Transverse colon (tissue), 4 donors: ENCODE measurements at regions not wholly inside any gene's neighbourhood (a gene's known extent, or its start where the extent isn't known, plus 50 kb on each side); places are given as distances from the start of the nearest gene placed in this dataset.

ENCODE experiments used
- DNase-seq: peaks from one replicate; pipeline ENCODE4 v3.0.0-alpha.2; 2019
- H3K27ac ChIP-seq, 4 donors: fragments of 200-600 bp; sonication (generic); 2 replicates each; pipeline ENCODE4 v1.5.1; 2016 to 2018; ENCODE audit warnings: inconsistent platforms in 4 of 4
- H3K27me3 ChIP-seq: fragments of 200-600 bp; sonication (generic); 2 replicates; pipeline ENCODE4 v1.5.1; 2017; ENCODE audit warnings: inconsistent platforms
- H3K36me3 ChIP-seq, 4 donors: fragments of 200-600 bp; sonication (generic); 2 replicates each; pipeline ENCODE4 v1.5.1; 2017 to 2019; ENCODE audit warnings: inconsistent platforms in 4 of 4
- H3K4me1 ChIP-seq, 4 donors: fragments of 200-600 bp; sonication (generic); 2 replicates each; pipeline ENCODE4 v1.5.1; 2017 to 2020; ENCODE audit warnings: inconsistent platforms in 4 of 4
- H3K4me3 ChIP-seq, 4 donors: fragments of 200-600 bp; sonication (generic); 1 replicate in 1 of 4; 2 replicates in 3 of 4; pipeline versions ENCODE4 v1.5.1 to v1.6.1; 2017 to 2019; ENCODE audit warnings: inconsistent platforms in 4 of 4
- H3K9me3 ChIP-seq, 2 donors: fragments of 200-600 bp; sonication (generic); 2 replicates each; pipeline ENCODE4 v1.5.1; 2017 to 2019; ENCODE audit warnings: inconsistent platforms in 2 of 2
- CTCF ChIP-seq, 5 experiments: fragments of 200-600 bp in 3 of 5; fragments of 450-650 bp in 2 of 5; sonication (generic) in 3 of 5; IDR thresholded peaks; 1 replicate in 2 of 5; 2 replicates in 3 of 5; pipeline ENCODE4 v1.5.1; 2016 to 2017; ENCODE audit warnings: antibody characterized with exemption in 5 of 5, inconsistent platforms in 3 of 5, mild to moderate bottlenecking in 2 of 5, moderate library complexity in 1 of 5
- EP300 ChIP-seq: sonication (generic); formaldehyde crosslinking; IDR thresholded peaks from one replicate; pipeline ENCODE4 v1.6.1; 2017; ENCODE audit warnings: antibody characterized with exemption, low read depth
- POLR2A ChIP-seq: fragments of 450-650 bp; IDR thresholded peaks from one replicate; pipeline ENCODE4 v1.6.1; 2016; ENCODE audit warnings: antibody characterized with exemption, mild to moderate bottlenecking, moderate library complexity
- POLR2AphosphoS5 ChIP-seq, 3 donors: sonication (generic); formaldehyde crosslinking; IDR thresholded peaks; one replicate each; pipeline ENCODE4 v1.6.1; 2016; ENCODE audit warnings: antibody characterized with exemption in 3 of 3
- WGBS, 2 donors: methylation state at CpG; one replicate each; pipeline ENCODE4 v1.1.5; 2018; ENCODE audit warnings: low coverage in 1 of 2; 5-methylcytosine and 5-hydroxymethylcytosine counted together
- in situ Hi-C, 4 donors: fragments of 200-750 bp; cut with MboI; loops; one replicate each; pipeline versions ENCODE4 v1.15.0 to v1.15.1; 2017; ENCODE audit warnings: low sequenced_read_pairs in 3 of 4, low pct_ligation_motif_present in 1 of 4, low pct_unique_long_range_greater_than_20kb in 1 of 4
- intact Hi-C: fragments of 100-400 bp; cut with DNase I; formaldehyde crosslinking; loops from one replicate; pipeline ENCODE4 v1.15.1; 2023; ENCODE audit warnings: low total_unique reads

GRCh38 chr12:124082687-124083086, 109.7 kb downstream of the ZNF664 start:
- intact Hi-C loops (no loop called here), in situ Hi-C loops (no loop called here)
- 95% methylated on average over 4 of the region's 4 CpGs; no CpG with 5 or more reads in 1 of the 2 donors for WGBS, 2 donors
- Histone ChIP-seq H3K4me1 (peaks cover 0 to 6% (median under 1%) of the 10 kb centered on the region in 4 donors), H3K9me3 (no peaks in the 10 kb centered on the region), H3K36me3 (no peaks in the 10 kb centered on the region), H3K27me3 (no peaks in the 10 kb centered on the region), H3K27ac (no peak overlapping the region), H3K4me3 (no peak overlapping the region)
- DNase-seq = no peak
- TF ChIP-seq EP300 (no peak), CTCF (IDR thresholded peaks at IDR 0.05) (no peak), POLR2A (no peak), POLR2AphosphoS5 (IDR thresholded peaks at IDR 0.05) (no peak)

DNA sequence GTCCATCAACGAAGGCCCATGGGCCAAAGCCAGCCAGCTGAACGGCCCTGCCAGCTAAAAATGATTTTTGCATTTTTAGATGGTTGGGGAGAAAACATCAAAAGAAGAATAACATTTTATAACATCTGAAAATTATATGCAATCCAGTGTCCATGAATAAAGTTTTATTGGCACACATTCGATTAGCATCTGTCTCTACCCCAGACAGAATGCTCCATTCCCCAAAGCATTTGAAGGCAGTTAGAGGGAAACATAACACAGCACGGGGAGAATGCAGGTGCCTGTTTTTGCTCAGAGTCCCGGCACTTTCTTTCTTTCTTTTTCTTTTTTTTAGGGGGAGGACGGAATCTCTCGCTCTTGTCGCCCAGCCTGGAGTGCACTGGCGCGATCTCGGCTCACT, 110.7 kb downstream of the ZNF664 start:
- Histone ChIP-seq H3K36me3 (no peaks in the 10 kb centered on the region), H3K4me3 (no peak overlapping the region), H3K4me1 (peaks cover 0 to 7% (median 3%) of the 10 kb centered on the region in 4 donors), H3K27ac (no peak overlapping the region), H3K9me3 (no peaks in the 10 kb centered on the region), H3K27me3 (no peaks in the 10 kb centered on the region)
- TF ChIP-seq POLR2A (no peak), CTCF (IDR thresholded peaks at IDR 0.05) (no peak)
- in situ Hi-C loops (no loop called here), intact Hi-C loops (no loop called here)
- 88 to 91% methylated on average over 10 to 11 of the region's 11 CpGs for WGBS, 2 donors
- no peak for DNase-seq

DNA sequence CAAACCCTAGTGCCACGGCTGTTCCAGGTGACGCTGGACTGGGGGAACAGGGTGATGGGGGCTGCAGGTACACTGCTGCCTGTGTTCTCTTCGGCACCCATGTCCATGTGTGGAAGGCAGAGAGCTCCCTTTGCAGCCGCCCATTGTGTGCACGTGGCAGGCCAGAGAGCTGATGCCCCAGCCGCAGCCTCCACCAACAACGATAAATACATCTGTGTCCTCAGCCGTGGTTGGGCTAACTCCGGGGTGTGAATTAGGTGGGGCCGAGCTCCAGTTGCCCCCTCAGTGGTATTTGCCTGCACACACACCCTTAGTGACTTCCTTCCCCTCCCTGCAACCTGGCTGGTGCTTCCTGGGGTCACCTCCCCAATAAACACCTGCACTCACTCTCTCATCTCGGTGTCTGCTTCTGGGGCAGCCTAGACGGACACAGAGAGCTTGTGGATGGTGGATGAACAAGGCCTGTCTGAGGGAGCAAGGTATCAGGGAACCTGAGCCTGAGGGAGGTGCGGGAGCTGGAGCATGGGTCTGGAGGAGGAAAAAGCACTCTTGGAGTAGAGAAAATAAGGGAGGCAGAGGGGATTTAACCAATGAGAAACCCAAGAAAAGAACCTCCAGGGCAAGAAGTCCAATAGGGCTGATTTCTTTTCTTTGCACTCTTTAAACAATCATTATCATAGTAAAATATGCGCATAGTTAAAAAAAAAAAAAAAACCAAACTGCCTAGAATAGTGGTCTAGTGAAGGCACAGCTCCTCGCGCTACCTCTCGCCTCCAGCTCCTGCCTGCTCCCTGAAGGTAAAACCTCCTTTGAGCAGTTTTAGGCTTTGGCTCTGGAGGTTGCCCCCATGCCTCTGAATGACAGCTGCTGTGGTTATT, 112.6 kb downstream of the ZNF664 start:
- TF ChIP-seq EP300 (no peak), CTCF (IDR thresholded peaks at IDR 0.05) (no peak), POLR2A (no peak), POLR2AphosphoS5 (IDR thresholded peaks at IDR 0.05) (no peak)
- no peak overlapping the region for H3K27ac ChIP-seq

GRCh38 chr12:124086299-124086898, 113.4 kb downstream of the ZNF664 start:
- intact Hi-C loops (no loop called here), in situ Hi-C loops (no loop called here)
- Histone ChIP-seq H3K4me3 (no peak overlapping the region), H3K27ac (no peak overlapping the region), H3K9me3 (no peaks in the 10 kb centered on the region), H3K36me3 (no peaks in the 10 kb centered on the region), H3K27me3 (no peaks in the 10 kb centered on the region), H3K4me1 (peaks cover 5 to 16% (median 9%) of the 10 kb centered on the region in 4 donors)
- DNase-seq = no peak
- TF ChIP-seq POLR2AphosphoS5 (IDR thresholded peaks at IDR 0.05) (no peak), CTCF (IDR thresholded peaks at IDR 0.05) (no peak), EP300 (no peak), POLR2A (no peak)
- 90 to 92% methylated on average over 2 to 7 of the region's 7 CpGs for WGBS, 2 donors

More for the DNA sequence above, 112.6 kb downstream of the ZNF664 start:
- no peaks in the 10 kb centered on the region for H3K9me3 ChIP-seq
- no peaks in the 10 kb centered on the region for H3K27me3 ChIP-seq
- DNase-seq = no peak
- no peak overlapping the region for H3K4me3 ChIP-seq
- intact Hi-C loops = no loop called here
- H3K4me1 ChIP-seq = peaks cover 5 to 16% (median 9%) of the 10 kb centered on the region in 4 donors
- no peaks in the 10 kb centered on the region for H3K36me3 ChIP-seq
- WGBS, 2 donors = 86 to 87% methylated on average over 9 to 17 of the region's 17 CpGs
- in situ Hi-C loops = no loop called here
